ENCODE measurements at regions not wholly inside any gene's neighbourhood (a gene's known extent, or its start where the extent isn't known, plus 50 kb on each side); places are given as distances from the start of the nearest gene placed in this dataset.

DNA sequence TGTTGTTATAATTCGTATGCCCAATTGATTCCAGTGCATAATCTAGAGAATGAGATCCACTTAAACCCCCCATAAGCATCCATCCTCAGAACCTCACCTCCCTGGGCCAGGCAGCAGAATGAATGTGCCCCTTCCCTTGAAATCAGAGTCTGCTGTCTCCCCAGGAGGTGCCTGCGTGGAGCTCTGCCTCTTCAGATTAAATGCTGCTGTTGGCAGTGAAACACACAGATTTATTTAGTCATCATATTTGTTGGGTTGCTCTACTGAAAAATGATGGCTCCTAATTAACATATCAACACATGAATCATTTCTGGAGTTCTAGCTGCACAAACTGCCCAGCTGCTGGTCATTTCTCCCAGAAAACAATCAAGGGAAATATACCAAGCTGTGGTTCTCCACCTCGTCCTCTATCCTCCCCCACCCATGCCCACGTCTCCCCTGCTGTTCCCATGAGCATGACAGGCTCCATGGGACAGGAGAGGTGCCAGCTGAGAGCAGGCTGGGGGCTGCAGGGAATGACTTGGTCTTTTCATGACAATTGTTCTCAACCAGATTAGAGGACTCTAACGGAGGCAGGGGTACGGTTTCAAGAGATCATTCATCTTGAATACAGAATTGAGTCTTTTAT lies 633.1 kb downstream of the CDH26 start:
- no peak for DNase-seq

- DNase-seq = no peak
Measured at GRCh38 chr20:60598528-60598927, 640.3 kb downstream of the CDH26 start.

DNA sequence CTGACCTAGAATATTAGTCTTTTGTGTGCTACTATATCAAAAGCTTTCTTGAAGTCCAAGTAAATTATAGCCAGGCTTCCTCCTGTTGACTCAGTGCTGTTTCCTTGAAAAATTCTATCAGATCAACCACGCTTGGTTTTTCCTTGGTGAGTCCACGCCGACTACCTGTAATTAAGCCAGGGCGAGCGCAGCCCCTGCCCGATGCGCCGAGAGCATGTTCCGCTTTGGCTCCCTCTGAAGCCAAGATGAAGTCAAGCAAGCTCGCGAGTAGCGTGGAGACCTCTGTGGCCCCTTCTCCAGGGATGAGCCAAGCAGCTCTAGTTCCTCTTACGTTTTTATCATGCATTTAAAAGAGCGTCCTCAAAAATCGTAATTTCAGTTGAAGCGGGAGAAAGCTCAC lies 641.2 kb downstream of the CDH26 start:
- no peak for DNase-seq

DNA sequence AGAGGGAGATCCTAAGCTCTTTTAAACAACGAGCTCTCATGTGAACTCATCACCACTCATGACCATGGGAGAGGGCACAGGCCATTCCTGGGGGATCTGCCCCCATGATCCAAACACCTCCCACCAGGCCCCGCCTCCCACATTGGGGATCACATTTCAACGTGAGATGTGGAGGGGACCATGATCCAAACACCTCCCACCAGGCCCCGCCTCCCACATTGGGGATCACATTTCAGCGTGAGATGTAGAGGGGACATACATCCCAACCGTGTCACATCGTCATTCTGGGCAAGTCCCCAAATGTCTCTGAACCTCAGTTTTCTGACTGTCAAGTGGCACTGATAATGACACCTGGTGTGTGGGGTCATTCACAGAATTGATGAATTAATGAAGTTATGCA lies 641.8 kb downstream of the CDH26 start:
- DNase-seq = no peak

DNA sequence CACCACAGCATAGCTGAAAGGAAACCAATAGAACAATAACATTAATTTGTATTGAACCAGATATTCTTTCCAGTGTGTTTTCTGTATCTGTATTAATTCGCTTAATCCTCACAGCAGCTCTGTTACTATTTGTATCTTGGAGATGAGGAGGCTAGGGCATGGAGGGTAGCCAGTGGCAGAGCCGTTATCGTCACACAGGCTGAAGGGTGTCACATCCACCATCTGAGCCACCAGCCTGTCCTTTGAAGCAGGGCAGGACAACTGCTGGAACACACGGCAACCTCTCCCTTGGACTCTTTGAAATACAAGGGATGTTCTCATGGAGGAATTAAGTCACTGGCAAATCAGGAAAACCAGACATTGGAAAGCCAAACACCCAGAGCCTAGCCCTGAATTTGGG lies 628.0 kb upstream of the CDH4 start:
- no peak for DNase-seq

DNA sequence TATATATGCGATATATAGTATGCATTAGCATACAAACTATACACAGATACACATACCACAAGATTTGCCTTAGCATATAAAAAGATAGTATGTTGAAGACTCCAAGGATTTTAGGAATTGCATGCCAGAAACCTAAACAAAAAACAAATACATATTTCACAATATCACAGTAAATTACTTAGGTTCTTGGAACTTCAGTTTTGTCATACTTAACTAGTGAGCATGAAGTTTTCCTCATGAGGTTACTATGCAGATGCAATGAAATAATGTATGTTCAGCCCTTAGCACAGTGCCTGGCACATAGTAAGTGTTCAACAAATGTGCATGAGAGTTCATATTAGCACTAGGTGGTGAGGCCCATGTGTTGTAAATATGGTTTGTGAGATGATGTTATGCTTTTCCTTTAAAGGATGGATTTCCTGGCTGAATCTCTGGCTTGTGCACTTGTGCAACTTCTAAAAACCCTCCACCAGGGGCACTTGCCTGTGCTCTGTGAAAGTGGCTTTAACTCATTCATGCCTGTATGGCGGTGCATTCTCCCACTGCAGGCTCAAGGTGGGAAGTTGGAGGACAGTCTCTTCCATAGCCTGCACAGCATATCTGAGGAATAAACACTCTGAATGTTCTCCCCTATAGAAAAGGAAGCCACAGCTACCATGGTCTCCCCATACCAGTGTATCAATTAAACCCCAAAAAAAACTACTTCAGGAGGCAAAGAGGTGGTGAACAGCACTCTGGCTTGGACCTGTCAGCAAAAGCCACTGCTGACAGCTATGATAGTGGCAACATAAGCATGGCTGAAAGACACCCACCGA lies 624.1 kb upstream of the CDH4 start:
- DNase-seq = no peak

- DNase-seq = no peak
Measured at GRCh38 chr20:60628749-60629148, 623.3 kb upstream of the CDH4 start.

DNA sequence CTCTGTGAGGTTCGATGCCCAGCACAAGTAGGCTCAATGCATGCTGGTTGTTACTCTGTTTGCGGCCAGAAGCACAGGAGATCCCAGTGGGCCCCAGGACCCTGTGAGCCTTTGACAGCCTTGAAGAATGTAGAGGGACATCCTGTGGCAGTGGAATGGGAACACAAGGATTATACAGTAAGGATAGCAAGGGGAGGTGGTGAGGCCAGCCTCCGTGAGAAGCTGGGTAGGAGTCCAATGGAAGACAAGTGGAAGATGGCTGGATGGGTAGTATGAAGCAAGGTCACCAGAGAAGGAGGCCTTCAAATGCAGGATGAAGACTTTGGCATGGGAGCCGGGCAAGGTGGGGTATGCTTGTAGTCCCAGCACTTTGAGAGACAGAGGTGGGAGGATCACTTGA lies 622.9 kb upstream of the CDH4 start:
- no peak for DNase-seq

GRCh38 chr20:60630609-60631008 lies 621.5 kb upstream of the CDH4 start:
- no peak for DNase-seq

DNA sequence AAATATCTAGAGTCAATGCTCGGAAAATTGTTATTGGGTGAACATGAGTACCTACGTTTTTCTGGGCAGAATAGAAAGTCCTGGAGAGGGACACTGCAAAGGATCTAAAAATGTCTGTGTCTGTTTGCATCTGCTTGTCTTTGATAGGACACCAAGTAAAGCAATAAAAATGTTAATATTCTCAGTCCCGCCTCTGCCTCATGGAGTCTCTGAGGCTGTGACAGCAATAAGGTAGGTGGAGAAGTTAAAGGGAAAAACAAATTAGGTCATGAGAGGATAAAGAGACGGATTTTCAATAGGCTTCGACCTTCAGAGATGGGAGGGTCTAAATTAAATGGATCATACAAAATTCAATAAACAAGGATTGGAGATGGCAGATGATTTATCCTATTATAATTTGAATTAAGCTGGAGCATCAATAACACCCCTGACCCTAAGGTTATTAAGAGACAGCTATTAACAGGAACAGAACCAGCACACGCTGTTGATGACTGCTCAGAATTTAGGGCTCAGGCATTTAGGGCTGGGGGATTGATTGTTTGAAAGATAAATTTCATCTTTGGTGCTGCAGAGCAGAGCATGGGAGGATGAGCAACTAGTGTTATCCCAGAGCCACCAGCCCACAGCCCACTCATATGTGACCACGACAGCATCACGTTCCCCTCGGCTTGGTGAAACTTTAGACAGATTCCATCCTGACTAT lies 620.3 kb upstream of the CDH4 start:
- DNase-seq = no peak

GRCh38 chr20:60632391-60633262 lies 619.4 kb upstream of the CDH4 start:
- DNase-seq = no peak

GRCh38 chr20:60634491-60635172 lies 617.4 kb upstream of the CDH4 start:
- DNase-seq = no peak

- no peak for DNase-seq
Measured at GRCh38 chr20:60636417-60636816, 615.6 kb upstream of the CDH4 start.

- no peak for DNase-seq
Measured at GRCh38 chr20:60637801-60638200, 614.3 kb upstream of the CDH4 start.

DNA sequence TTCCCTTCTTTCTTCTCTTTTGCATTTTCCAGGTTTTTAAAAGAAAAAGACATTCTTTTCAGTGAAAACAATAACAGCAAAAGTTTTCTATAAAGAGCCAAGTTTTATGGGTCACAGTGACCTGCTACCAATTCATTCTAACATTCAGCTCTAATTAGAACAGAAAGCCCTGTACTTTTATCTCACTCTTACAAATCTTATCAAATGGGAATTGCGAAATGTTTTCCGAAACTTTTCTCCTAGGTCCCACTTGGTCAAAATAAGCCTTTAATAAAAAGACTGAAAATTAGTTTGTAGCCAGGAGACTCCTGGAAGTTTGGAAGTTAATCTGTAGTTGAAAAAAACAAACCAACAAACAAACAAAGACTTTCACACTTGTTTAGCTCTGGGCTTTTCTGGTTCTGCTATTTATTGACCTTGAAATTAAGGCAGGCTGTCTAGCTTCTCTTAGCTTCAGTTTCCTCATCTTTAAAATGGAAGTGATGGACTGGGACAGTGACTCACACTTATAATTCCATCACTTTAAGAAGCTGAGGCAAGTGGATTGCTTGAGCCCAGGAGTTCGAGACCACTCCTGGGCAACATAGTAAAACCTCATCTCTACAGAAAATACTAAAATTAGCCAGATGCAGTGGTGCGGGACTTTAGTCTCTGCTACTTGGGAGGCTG lies 613.5 kb upstream of the CDH4 start:
- DNase-seq = no peak

DNA sequence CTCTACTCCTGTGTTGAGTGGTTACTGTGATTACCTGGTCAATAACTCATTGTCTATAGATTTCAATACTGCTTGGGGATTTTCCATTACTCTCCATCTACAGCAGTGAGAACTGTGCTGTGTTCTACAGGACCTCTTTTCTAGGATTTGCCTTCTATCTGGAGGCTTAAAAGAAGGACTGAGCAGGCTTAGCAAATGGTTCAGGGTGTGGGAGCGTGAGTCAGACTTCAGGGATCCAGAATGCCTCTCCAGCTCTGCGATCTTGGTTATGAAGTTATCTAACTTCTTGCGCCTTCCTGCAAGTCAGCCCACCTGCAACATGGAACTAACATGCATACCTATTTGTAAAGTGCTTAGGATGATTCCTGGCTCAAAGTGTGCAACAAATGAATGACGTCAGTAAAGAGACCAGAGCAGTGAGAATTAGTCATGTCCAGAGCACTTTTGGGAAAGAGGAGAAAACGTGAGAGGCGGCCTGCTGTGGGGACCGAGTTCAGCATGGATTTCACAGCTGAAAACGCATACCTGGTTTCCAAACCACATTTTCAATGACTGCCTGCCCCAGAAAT lies 610.1 kb upstream of the CDH4 start:
- no peak for DNase-seq

GRCh38 chr20:60642541-60642940 lies 609.5 kb upstream of the CDH4 start:
- no peak for DNase-seq

DNA sequence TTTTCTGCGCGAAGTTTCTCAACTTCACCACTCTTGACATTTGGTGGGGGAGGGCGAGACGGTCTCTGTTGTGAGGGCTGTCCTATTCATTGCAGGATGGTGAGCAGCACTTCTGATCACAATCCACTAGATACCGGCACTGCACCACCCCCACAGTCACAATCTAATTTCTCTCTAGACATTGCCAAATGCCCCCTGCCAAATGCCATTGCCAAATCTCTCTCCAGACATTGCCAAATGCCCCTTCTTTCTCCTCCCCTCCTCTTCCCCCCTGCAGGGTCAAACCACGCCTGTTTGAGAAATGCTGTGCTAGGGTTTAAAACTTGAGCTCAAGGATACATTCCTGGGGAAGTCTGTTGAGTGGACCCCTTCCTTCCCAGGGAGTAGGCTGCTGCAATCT lies 603.5 kb upstream of the CDH4 start:
- DNase-seq = no peak

DNA sequence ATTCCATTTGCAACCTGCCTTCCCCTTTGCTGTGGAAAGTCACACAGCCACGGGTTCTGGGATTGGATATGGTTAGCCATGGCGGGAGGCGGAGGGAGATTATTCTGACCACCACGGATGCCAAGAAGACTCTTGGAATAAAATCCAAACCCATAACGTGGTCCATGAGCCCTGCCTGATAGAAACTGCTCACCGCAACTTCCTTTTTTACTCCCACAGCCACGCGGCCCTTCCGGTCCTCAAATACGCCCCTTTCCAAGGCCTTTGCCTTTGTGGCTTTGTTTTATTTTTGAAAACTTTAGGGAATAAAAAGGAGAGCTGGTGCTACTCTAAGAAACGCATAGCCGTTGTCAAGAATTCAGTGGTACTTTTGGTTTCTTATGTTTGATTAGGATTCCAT lies 602.5 kb upstream of the CDH4 start:
- no peak for DNase-seq

DNA sequence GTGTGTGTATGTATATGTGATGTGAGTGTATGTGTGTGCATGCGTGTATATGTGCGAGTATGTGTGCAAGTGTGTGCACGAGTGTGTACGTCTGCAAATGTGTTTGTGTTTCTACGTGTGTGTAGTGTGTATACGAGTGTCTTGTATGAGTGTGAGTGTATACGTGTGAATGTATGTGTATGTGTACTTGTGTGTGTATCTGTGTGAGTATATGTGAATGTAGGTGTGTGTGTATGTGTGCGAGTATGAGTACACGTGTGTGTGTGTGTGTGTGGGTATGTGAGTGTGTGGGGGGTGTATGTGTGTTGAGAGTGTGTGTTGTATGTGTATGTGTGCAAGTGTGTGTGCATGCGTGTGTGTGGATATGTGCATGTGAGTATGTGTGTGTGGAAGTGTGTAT lies 602.0 kb upstream of the CDH4 start:
- DNase-seq = no peak

DNA sequence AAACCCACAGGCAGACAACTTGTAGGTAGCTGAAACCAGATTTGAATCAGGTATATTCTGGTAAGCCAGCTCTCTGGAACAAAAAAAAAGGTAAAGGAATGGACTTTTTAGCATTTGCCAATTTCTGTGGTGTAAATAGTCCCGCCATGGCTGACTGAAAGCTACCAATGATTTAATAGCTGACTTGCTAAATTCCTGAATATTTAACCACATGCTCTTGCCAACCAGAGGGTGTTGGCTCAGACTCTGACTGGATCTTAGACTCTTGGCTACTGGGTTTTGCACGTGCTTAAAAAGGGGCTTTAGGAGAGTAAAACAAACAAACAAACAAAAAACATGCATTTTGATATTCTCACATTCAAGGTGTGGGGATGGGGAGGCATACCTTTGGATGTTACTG lies 600.0 kb upstream of the CDH4 start:
- DNase-seq = no peak

GRCh38 chr20:60652615-60653014 lies 599.4 kb upstream of the CDH4 start:
- no peak for DNase-seq
